Suprapubic skin (tissue), 4 donors: ENCODE measurements at regions not wholly inside any gene's neighbourhood (a gene's known extent, or its start where the extent isn't known, plus 50 kb on each side); places are given as distances from the start of the nearest gene placed in this dataset.

Source experiments
- DNase-seq, 2 donors: peaks; one replicate each; pipeline ENCODE4 v3.0.0-alpha.2; 2019; ENCODE audit warnings: low spot score in 2 of 2
- H3K27ac ChIP-seq: fragments of 200-600 bp; sonication (generic); one replicate; pipeline ENCODE4 v1.5.1; 2019
- H3K27me3 ChIP-seq: fragments of 200-600 bp; sonication (generic); one replicate; pipeline ENCODE4 v1.5.1; 2019
- H3K36me3 ChIP-seq: fragments of 200-600 bp; sonication (generic); one replicate; pipeline ENCODE4 v1.5.1; 2019
- H3K4me1 ChIP-seq: fragments of 200-600 bp; sonication (generic); one replicate; pipeline ENCODE4 v1.5.1; 2019
- H3K4me3 ChIP-seq: fragments of 200-600 bp; sonication (generic); one replicate; pipeline ENCODE4 v1.5.1; 2019; ENCODE audit warnings: mild to moderate bottlenecking
- H3K9me3 ChIP-seq: fragments of 200-600 bp; sonication (generic); one replicate; pipeline ENCODE4 v1.5.1; 2019
- CTCF ChIP-seq, 2 donors: fragments of 200-600 bp in 1 of 2; fragments of 450-650 bp in 1 of 2; sonication (generic) in 1 of 2; IDR thresholded peaks; one replicate each; pipeline ENCODE4 v1.5.1; 2016 to 2019; ENCODE audit warnings: antibody characterized with exemption in 2 of 2, mild to moderate bottlenecking in 1 of 2, moderate library complexity in 1 of 2
- EP300 ChIP-seq: sonication (generic); formaldehyde crosslinking; IDR thresholded peaks from one replicate; pipeline ENCODE4 v1.6.1; 2017; ENCODE audit warnings: antibody characterized with exemption
- POLR2A ChIP-seq, 2 donors: fragments of 450-650 bp; IDR thresholded peaks; one replicate each; pipeline ENCODE4 v1.6.1; 2017; ENCODE audit warnings: antibody characterized with exemption in 2 of 2, mild to moderate bottlenecking in 2 of 2, moderate library complexity in 2 of 2
- POLR2AphosphoS5 ChIP-seq, 3 donors: sonication (generic); formaldehyde crosslinking; IDR thresholded peaks; one replicate each; pipeline ENCODE4 v1.6.1; 2017; ENCODE audit warnings: antibody characterized with exemption in 3 of 3
- WGBS: methylation state at CpG from one replicate; pipeline ENCODE4 v1.1.5; 2018; 5-methylcytosine and 5-hydroxymethylcytosine counted together

GRCh38 chr4:35926788-35927187 lies 317.5 kb downstream of the ARAP2 start:
- Histone ChIP-seq H3K4me1 (no peaks in the 10 kb centered on the region), H3K9me3 (no peaks in the 10 kb centered on the region), H3K4me3 (no peak overlapping the region), H3K27ac (no peak overlapping the region), H3K36me3 (no peaks in the 10 kb centered on the region), H3K27me3 (no peaks in the 10 kb centered on the region)
- 81% methylated on average over 3 of the region's 3 CpGs for WGBS
- TF ChIP-seq CTCF (IDR thresholded peaks at IDR 0.05) (no peak), POLR2AphosphoS5 (IDR thresholded peaks at IDR 0.05) (no peak), POLR2A (IDR thresholded peaks at IDR 0.05) (no peak), EP300 (no peak)
- DNase-seq = no peak

- no peaks in the 10 kb centered on the region for H3K27me3 ChIP-seq
- no peak overlapping the region for H3K4me3 ChIP-seq
- no peak overlapping the region for H3K27ac ChIP-seq
- no peaks in the 10 kb centered on the region for H3K9me3 ChIP-seq
- TF ChIP-seq EP300 (no peak), POLR2A (IDR thresholded peaks at IDR 0.05) (no peak), CTCF (IDR thresholded peaks at IDR 0.05) (no peak), POLR2AphosphoS5 (IDR thresholded peaks at IDR 0.05) (no peak)
- no peaks in the 10 kb centered on the region for H3K4me1 ChIP-seq
- no peak for DNase-seq
- no peaks in the 10 kb centered on the region for H3K36me3 ChIP-seq
- 28% methylated on average over 3 of the region's 3 CpGs for WGBS
Measured at GRCh38 chr4:35933901-35934300, 310.4 kb downstream of the ARAP2 start.

DNA sequence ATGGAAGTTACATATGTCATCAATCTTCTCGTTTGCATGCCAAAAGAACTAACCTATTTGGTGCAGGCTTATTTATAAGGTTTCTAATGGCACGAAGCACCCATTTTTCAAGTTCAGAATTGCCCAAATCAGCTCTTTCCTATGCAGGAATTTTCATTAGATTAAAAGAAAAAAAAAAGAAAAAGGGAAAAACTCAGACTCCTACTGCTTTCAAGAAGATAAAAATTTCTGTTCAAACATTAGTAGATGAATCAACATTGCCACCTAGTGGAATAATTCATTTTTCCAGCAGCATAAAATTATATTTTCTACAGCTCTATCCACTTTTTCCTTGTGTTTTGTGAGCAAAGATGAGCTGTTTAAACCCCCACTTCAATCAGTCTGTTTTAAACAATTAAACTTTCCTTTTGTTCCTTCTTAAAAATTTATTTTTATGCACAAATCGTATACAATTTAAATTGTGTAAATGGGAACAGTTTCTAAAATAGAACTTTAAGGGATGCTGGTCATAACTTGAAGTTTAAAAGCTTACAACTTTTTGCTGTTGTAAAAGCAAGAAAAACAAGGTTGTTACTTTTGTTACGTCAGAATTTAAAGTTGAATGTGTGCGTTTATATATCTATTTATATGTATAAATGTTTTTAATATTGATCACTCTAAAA lies 309.9 kb downstream of the ARAP2 start:
- H3K27me3 ChIP-seq = no peaks in the 10 kb centered on the region
- no peak overlapping the region for H3K4me3 ChIP-seq
- no peak for DNase-seq
- H3K9me3 ChIP-seq = no peaks in the 10 kb centered on the region
- H3K36me3 ChIP-seq = no peaks in the 10 kb centered on the region
- no peaks in the 10 kb centered on the region for H3K4me1 ChIP-seq
- no peak overlapping the region for H3K27ac ChIP-seq
- 22% methylated on average over 5 of the region's 5 CpGs for WGBS
- no peak for TF ChIP-seq POLR2AphosphoS5 (IDR thresholded peaks at IDR 0.05)
- peak in 1 of 2 donors; percentile 28 for TF ChIP-seq CTCF (IDR thresholded peaks at IDR 0.05)
- TF ChIP-seq POLR2A (IDR thresholded peaks at IDR 0.05) = no peak
- no peak for TF ChIP-seq EP300

GRCh38 chr4:35938936-35939335 lies 305.4 kb downstream of the ARAP2 start:
- H3K27me3 ChIP-seq = no peaks in the 10 kb centered on the region
- TF ChIP-seq POLR2AphosphoS5 (IDR thresholded peaks at IDR 0.05) (no peak), POLR2A (IDR thresholded peaks at IDR 0.05) (no peak), CTCF (IDR thresholded peaks at IDR 0.05) (no peak), EP300 (no peak)
- no peaks in the 10 kb centered on the region for H3K4me1 ChIP-seq
- no peak overlapping the region for H3K27ac ChIP-seq
- H3K9me3 ChIP-seq = no peaks in the 10 kb centered on the region
- no peak for DNase-seq
- no peaks in the 10 kb centered on the region for H3K36me3 ChIP-seq
- H3K4me3 ChIP-seq = no peak overlapping the region
- 80% methylated on average over 3 of the region's 3 CpGs for WGBS

GRCh38 chr4:35939751-35940150 lies 304.6 kb downstream of the ARAP2 start:
- no peaks in the 10 kb centered on the region for H3K27me3 ChIP-seq
- no peak overlapping the region for H3K27ac ChIP-seq
- no peak overlapping the region for H3K4me3 ChIP-seq
- TF ChIP-seq CTCF (IDR thresholded peaks at IDR 0.05) (no peak), POLR2A (IDR thresholded peaks at IDR 0.05) (no peak), EP300 (no peak), POLR2AphosphoS5 (IDR thresholded peaks at IDR 0.05) (no peak)
- no peaks in the 10 kb centered on the region for H3K36me3 ChIP-seq
- no peak for DNase-seq
- H3K4me1 ChIP-seq = no peaks in the 10 kb centered on the region
- no peaks in the 10 kb centered on the region for H3K9me3 ChIP-seq
- WGBS = 82% methylated on average over 1 of the region's 1 CpG
